ENCODE measurements at regions not wholly inside any gene's neighbourhood (a gene's known extent, or its start where the extent isn't known, plus 50 kb on each side); places are given as distances from the start of the nearest gene placed in this dataset.

DNA sequence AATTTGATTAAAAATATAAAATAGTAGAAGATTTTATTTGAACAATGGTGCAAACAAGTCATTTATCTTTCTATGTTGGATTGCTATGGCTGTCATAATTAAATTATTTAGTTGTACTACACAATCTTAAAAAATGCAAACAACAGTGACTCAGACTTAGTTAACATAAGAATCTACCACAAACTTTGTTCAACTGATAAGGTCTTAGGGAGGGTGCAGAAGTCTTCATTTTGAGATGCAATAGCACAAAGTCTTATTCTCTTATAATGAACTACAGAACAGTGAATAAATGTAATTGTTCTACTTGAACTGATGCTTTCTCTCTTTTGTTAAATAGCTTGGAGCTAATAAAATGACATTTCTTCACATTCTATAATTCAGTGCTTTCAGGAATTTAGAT lies 482.8 kb upstream of the NAALADL2 start:
- Mint-ChIP-seq H3K27me3 (ENCODE audit: low read depth) (peaks cover 1% of the 10 kb centered on the region), H3K27ac (no peak overlapping the region), H3K36me3 (no peaks in the 10 kb centered on the region), H3K4me3 (no peak overlapping the region), H3K4me1 (no peaks in the 10 kb centered on the region), H3K9me3 (peaks cover under 1% of the 10 kb centered on the region)
- TF ChIP-seq, protein P1, sequence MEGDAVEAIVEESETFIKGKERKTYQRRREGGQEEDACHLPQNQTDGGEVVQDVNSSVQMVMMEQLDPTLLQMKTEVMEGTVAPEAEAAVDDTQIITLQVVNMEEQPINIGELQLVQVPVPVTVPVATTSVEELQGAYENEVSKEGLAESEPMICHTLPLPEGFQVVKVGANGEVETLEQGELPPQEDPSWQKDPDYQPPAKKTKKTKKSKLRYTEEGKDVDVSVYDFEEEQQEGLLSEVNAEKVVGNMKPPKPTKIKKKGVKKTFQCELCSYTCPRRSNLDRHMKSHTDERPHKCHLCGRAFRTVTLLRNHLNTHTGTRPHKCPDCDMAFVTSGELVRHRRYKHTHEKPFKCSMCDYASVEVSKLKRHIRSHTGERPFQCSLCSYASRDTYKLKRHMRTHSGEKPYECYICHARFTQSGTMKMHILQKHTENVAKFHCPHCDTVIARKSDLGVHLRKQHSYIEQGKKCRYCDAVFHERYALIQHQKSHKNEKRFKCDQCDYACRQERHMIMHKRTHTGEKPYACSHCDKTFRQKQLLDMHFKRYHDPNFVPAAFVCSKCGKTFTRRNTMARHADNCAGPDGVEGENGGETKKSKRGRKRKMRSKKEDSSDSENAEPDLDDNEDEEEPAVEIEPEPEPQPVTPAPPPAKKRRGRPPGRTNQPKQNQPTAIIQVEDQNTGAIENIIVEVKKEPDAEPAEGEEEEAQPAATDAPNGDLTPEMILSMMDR (IDR thresholded peaks at IDR 0.05; ENCODE audit: unreplicated experiment), result no peak
- DNase-seq (ENCODE audit: low spot score in 2 of 2, unreplicated experiment in 2 of 2), result no peak

DNA sequence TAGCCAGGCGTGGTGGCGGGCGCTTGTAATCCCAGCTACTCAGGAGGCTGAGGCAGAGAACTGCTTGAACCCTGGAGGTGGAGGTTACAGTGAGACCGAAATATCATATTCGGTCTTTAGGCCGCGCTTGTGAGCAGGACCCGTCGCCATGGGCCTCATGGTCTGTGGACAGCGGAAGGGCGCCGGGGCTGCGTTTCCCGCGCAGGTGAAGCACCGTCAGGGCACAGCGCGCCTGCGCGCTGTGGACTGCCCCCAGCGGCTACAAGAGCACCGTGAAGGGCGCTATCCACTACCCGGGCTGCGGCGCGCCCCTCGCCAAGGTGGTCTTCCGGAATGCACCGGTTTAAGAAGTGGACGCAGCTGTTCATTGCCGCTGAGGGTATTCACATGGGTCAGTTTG lies 482.0 kb upstream of the NAALADL2 start:
- Mint-ChIP-seq H3K27me3 (ENCODE audit: low read depth) (peaks cover 1% of the 10 kb centered on the region), H3K36me3 (no peaks in the 10 kb centered on the region), H3K27ac (no peak overlapping the region), H3K9me3 (no peaks in the 10 kb centered on the region), H3K4me3 (no peak overlapping the region), H3K4me1 (no peaks in the 10 kb centered on the region)
- TF ChIP-seq, protein P1 (IDR thresholded peaks at IDR 0.05; ENCODE audit: unreplicated experiment), result no peak
- DNase-seq (ENCODE audit: low spot score in 2 of 2, unreplicated experiment in 2 of 2), result no peak

DNA sequence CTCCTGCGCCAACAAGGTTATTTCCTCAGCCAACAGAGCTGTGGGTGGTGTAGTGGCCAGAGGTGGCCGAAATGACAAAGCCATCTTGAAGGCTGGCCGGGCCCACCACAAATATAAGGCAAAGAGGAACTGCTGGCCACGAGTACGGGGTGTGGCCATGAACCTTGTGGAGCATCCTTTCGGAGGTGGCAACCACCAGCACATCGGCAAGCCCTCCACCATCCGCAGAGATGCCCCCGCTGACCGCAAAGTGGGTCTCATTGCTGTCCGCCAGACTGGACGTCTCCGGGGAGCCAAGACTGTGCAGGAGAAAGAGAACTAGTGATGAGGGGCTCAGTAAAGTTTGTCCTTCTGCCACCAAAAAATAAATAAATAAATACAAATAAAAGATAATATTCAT lies 481.4 kb upstream of the NAALADL2 start:
- no peak overlapping the region for H3K4me3 Mint-ChIP-seq
- DNase-seq (ENCODE audit: low spot score in 2 of 2, unreplicated experiment in 2 of 2), result no peak
- H3K36me3 Mint-ChIP-seq, result no peaks in the 10 kb centered on the region
- TF ChIP-seq, protein P1 (IDR thresholded peaks at IDR 0.05; ENCODE audit: unreplicated experiment), result no peak
- H3K27me3 Mint-ChIP-seq (ENCODE audit: low read depth), result peaks cover 1% of the 10 kb centered on the region
- H3K27ac Mint-ChIP-seq, result no peak overlapping the region
- no peaks in the 10 kb centered on the region for H3K9me3 Mint-ChIP-seq
- no peaks in the 10 kb centered on the region for H3K4me1 Mint-ChIP-seq

DNA sequence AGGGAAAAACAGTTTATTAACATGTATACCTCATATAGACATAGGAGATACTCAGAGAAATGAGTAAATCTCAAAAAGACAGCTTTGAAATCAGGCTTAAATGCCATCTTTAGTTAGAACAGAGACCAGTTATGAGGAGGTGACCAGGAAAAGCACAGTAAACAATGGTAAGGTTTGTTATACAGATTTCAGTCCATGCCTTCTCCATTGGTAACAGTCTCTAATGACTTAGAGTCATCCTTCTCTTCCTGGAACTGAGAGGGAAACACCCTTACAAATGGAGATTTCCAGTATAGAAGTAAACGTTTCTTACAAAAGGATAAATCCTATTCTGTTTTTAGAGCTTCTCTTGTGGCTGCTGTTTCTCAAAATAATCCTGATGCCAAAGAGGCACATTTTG lies 476.3 kb upstream of the NAALADL2 start:
- Mint-ChIP-seq H3K36me3 (peaks cover 2% of the 10 kb centered on the region), H3K4me3 (no peak overlapping the region)

DNA sequence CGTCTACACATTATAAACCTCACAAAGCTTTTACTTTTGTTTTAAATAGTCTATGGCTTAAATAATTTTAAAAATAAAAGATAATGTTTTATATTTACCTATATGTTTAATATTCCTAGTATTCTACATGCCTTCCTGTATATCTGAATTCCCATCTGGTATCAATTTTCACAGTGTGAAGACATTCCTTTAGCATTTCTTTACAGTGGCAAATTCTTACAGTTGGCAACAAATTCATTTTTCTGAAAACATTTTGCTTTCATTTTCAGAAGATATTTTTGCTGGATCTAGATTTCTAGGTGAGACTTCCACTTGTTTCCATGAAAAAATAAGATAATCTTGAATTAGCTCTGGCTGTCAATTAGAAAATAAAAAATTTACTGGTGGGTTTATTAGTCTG lies 471.4 kb upstream of the NAALADL2 start:
- H3K4me3 Mint-ChIP-seq, result no peak overlapping the region
- DNase-seq (ENCODE audit: low spot score in 2 of 2, unreplicated experiment in 2 of 2), result no peak
- no peaks in the 10 kb centered on the region for H3K4me1 Mint-ChIP-seq
- H3K36me3 Mint-ChIP-seq, result peaks cover 4% of the 10 kb centered on the region
- peaks cover 29% of the 10 kb centered on the region for H3K9me3 Mint-ChIP-seq
- TF ChIP-seq, protein P1 (IDR thresholded peaks at IDR 0.05; ENCODE audit: unreplicated experiment), result no peak
- no peaks in the 10 kb centered on the region for H3K27me3 Mint-ChIP-seq (ENCODE audit: low read depth)
- H3K27ac Mint-ChIP-seq, result no peak overlapping the region

More for the DNA sequence above, 476.3 kb upstream of the NAALADL2 start:
- no peak for DNase-seq (ENCODE audit: low spot score in 2 of 2, unreplicated experiment in 2 of 2)
- TF ChIP-seq, protein P1 (IDR thresholded peaks at IDR 0.05; ENCODE audit: unreplicated experiment), result no peak
- Mint-ChIP-seq H3K27me3 (ENCODE audit: low read depth) (peaks cover 1% of the 10 kb centered on the region), H3K27ac (no peak overlapping the region), H3K4me1 (no peaks in the 10 kb centered on the region), H3K9me3 (peaks cover 10% of the 10 kb centered on the region)

DNA sequence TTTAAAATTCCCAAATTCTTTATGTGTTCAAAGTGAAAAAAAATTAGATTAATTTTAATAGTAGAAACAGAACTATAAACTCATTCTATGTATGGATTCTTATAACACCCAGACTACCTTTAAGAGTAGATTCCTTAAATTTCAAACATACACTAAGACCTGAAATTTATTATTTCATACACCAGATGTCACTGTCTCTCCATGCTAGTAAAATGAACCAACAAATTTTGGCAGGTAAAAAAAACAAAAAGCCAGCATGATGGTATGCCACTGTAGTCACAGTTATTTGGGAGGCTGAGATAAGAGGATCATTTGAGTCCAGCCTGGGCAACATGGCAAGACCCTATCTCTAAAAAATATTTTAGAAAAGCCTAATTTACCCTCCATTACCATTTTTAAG lies 461.3 kb upstream of the NAALADL2 start:
- no peak overlapping the region for H3K27ac Mint-ChIP-seq
- no peaks in the 10 kb centered on the region for H3K4me1 Mint-ChIP-seq
- no peaks in the 10 kb centered on the region for H3K36me3 Mint-ChIP-seq
- no peak overlapping the region for H3K4me3 Mint-ChIP-seq
- TF ChIP-seq, protein P1 (IDR thresholded peaks at IDR 0.05; ENCODE audit: unreplicated experiment), result no peak
- H3K9me3 Mint-ChIP-seq, result peaks cover 28% of the 10 kb centered on the region
- H3K27me3 Mint-ChIP-seq (ENCODE audit: low read depth), result no peaks in the 10 kb centered on the region
- no peak for DNase-seq (ENCODE audit: low spot score in 2 of 2, unreplicated experiment in 2 of 2)
